Muscle of arm (tissue), 1 donor: ENCODE measurements at regions not wholly inside any gene's neighbourhood (a gene's known extent, or its start where the extent isn't known, plus 50 kb on each side); places are given as distances from the start of the nearest gene placed in this dataset.

Experiments used
- DNase-seq: peaks from one replicate; pipeline ENCODE4 v3.0.0-alpha.2; 2013

DNA sequence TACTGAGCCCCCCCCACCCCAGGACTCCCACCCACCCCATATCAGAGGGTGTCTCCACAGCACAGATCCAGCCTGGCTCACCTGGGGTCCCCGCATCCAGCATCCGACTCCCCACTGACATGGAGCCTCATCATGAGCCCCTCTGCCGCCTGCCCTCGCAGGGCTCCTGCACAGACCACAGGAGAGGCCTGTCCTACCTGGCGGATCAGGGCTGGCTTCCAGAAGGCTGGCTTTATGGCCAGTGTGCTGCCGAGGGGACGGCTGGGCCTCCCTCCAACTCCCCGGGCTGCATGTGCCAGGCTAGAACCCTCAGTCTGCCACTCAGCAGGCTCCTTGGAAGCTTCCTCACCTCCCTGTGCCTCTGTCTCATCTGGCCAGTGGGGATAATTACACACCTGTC, 119.0 kb downstream of the RFLNA start:
- no peak for DNase-seq

- no peak for DNase-seq
These were observed 118.5 kb downstream of the RFLNA start for GRCh38 chr12:124413401-124413800.

- DNase-seq, result no peak
These were observed 117.7 kb downstream of the RFLNA start for GRCh38 chr12:124412646-124413015.

DNA sequence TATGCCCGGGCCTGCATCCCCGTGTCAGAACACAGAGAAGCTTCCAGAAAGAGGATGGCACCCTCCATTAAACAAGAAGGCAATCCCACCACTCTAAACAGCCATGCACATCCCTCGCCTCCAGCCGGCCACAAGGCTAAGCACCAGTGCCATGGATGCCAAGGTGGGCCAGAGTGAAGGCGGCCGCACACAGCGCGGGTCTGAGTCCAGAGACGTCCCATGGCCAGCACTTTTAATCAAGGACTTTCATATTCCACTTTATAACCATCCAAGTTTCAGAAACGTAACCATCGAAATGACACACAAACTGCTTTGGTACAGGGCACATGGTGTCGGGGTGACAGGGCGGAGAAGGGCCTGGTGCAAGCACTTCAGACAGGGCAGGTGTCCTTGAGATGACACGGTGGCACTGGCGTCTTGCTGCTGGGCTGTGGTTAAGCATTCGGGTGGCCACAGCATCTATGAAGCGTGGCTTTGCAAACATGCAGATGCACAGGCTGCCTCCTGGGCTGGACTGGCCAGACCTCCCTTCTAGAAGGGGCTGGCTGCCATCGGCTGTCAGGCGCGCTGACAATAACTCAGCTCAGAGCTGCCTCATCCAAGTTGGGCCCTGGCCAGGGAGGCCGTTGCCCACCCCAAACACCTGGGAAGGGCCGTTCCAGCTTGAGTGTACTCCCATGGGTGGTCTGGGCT, 117.2 kb downstream of the RFLNA start:
- no peak for DNase-seq

DNA sequence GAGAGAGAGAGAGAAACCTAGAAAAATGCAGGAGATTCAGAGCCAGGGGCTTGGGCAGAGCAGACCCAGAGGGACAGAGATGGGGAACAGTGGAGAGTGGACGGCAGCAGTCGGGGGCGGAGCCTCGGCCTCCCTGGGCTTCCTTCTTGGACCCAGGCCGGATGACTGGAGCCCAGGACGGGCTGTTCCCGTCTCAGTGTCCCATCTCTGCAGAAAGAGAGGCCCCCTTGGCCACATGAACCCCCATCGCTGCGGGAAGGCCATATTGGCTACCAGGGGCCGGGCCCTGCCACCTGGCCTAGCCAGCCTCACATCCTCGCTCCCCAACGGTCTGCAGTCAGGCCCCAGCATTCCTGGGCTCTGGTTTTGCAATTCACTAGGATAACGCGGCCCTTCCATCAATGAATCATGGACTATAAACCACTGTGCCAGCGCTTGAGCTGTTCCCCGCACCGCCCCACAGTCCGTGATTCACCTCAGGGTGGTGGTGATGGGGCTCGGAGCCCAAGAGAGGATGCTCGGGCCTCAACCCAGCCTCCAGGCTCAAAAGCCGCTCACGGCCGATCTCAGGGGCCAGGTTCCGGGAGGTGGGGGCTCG, 116.5 kb downstream of the RFLNA start:
- DNase-seq, result peak; percentile 57

GRCh38 chr12:124410354-124411175, 115.7 kb downstream of the RFLNA start:
- DNase-seq, result no peak

DNA sequence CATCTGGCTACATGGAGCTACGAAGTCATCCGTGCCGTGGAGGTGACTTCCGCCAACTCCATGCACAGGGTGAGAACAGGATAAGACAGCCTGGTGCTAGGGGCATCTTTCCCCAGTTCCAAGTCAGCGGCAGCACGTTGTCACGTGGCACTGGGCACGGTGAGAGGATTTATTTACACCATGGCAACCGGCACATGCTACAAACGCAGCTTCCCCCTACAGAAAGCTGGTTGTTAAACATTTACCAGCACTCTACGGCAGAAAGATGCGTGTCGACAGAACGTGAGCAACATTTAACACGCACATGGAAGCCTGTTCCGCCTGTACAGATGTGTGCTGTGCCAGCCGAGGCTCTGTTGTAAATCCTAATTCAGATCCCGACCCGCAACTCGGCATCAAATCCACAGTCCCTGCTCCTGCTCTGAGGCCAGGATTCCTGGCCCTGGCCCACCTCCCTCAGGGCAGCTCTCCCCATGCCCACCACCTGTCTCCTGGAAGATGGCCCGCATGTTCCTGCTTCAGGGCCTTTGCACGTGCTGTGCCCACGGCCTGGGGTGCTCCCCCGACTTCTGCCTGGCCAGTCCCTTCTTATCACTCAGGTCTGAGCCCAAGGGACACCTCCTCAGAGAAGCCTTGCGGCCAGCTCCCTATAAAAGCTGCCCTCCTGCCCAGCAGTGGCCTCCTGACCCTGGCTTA, 114.1 kb downstream of the RFLNA start:
- DNase-seq, result no peak

DNA sequence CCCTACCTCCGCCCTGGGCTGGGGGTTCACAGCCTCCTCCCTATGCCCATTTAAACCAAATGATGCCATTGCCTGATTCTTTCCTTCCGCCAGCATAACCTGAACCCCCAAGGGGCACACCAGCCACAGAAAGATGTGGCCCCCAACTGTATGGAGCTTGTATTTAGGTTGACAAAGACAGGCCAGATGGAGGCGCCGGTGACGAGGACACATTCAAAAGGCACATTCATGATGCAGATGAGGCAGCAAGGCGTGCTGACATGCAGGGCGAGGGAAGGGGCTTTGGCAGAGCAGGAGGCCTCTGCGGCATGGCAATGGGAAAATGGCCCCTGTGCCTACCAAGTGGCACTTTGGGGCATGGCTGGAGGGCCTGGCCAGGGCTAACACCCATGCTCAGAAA, 112.2 kb downstream of the RFLNA start:
- no peak for DNase-seq

GRCh38 chr12:124406043-124406442, 111.2 kb downstream of the RFLNA start:
- no peak for DNase-seq

- no peak for DNase-seq
These were observed 110.7 kb downstream of the RFLNA start for GRCh38 chr12:124405592-124405991.

- no peak for DNase-seq
These were observed 110.3 kb downstream of the RFLNA start for GRCh38 chr12:124405151-124405550.

- no peak for DNase-seq
These were observed 109.4 kb downstream of the RFLNA start for GRCh38 chr12:124404162-124404784.

DNA sequence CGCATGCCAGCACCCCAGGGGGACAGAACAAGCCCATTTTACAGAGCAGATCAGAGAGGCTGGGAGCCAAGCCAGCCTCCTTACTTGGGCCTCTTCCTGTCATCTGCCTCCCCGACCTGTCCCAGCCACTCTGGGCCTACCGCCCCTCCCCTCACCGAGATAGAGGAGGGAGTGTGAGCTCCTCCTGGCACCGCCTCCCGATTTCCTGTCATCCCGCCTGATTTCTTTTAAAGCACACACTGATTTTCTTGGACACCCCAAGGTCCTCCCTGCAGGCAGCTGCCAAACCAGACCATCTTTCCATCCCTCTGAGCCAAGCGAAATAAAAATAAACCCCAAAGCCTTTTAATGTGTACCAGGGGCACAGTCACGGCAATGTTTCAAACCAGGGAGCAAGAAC, 108.4 kb downstream of the RFLNA start:
- peak; percentile 54 for DNase-seq

GRCh38 chr12:124402248-124403066, 107.6 kb downstream of the RFLNA start:
- no peak for DNase-seq

- DNase-seq, result no peak
These were observed 106.9 kb downstream of the RFLNA start for GRCh38 chr12:124401704-124402221.

GRCh38 chr12:124400124-124400523, 105.2 kb downstream of the RFLNA start:
- DNase-seq, result no peak

- DNase-seq, result no peak
These were observed 104.7 kb downstream of the RFLNA start for GRCh38 chr12:124399622-124400021.

DNA sequence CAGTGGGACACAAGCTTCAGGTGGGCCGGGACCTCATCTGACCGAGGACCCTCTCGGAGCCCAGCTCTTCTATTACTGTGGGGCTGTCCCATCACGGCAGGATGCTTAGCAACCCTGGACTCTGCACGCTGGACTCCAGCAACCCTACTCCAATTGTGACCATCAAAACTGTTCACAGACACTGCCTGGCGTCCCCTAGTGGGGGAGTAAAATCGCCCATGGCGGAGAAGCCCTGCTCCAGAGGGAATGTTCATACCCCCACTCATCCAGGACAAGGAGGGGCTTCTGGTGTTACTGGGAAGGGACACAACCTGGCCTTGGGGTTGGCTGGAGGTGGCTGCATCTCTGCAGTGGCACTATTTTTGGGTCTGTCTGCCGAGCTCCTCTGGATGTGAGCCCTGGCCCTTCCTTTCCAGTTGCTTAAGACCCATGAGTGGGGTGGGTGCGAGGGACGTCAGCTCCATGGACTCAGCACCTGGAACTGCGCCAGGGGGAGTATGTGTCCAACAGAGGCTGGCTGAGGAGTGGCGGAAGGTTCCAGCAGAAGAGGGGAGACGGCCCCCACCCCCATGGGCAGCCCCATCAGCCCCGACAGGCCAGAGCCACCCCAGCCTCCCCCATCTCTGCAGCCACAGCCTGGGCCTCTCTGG, 103.8 kb downstream of the RFLNA start:
- DNase-seq, result no peak

- DNase-seq, result no peak
These were observed 103.1 kb downstream of the RFLNA start for GRCh38 chr12:124397807-124398577.

DNA sequence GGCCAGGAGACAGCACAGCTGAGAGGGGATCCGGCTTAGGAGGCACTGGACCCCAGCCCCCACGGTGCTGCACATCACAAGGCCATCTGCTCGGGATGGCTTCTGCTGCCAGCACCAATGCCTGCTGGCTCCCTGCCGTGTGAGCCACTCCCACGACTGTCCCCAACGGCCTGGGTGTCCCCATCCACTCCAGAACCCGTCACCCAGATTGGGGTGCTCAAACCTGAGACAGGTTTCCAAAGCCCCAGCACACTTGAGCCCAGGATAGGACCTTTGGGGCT, 102.4 kb downstream of the RFLNA start:
- DNase-seq, result no peak
